GM12874 (cell line): ENCODE measurements at regions not wholly inside any gene's neighbourhood (a gene's known extent, or its start where the extent isn't known, plus 50 kb on each side); places are given as distances from the start of the nearest gene placed in this dataset.

Experiments
- TF ChIP-seq, protein P1 (sequence below): IDR thresholded peaks from 2 replicates; pipeline ENCODE4 v1.5.1; 2011; ENCODE audit warnings: low read depth, mild to moderate bottlenecking, control low read depth, low read length, moderate library complexity; ENCODE audit not compliant: insufficient read depth

DNA sequence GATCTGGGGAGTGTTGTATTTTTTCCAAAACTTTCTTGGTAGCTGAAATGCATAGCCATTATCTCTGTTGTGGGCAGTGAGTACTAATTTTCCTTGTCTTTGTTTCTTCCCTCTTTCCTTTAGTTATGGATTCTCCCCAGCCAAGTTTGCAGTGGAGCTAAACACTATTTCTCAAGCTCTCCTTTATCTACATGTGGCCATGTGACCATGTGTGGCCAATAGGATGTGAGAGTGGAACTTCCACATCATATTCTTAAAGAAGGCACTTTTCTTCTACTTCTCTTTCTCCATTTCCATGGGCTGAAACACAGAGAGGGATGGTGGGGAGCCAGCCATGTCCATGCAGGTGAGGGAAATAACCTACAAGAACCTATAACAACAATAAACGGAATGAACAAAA lies 230.8 kb downstream of the CTH start:
- TF ChIP-seq, protein P1, sequence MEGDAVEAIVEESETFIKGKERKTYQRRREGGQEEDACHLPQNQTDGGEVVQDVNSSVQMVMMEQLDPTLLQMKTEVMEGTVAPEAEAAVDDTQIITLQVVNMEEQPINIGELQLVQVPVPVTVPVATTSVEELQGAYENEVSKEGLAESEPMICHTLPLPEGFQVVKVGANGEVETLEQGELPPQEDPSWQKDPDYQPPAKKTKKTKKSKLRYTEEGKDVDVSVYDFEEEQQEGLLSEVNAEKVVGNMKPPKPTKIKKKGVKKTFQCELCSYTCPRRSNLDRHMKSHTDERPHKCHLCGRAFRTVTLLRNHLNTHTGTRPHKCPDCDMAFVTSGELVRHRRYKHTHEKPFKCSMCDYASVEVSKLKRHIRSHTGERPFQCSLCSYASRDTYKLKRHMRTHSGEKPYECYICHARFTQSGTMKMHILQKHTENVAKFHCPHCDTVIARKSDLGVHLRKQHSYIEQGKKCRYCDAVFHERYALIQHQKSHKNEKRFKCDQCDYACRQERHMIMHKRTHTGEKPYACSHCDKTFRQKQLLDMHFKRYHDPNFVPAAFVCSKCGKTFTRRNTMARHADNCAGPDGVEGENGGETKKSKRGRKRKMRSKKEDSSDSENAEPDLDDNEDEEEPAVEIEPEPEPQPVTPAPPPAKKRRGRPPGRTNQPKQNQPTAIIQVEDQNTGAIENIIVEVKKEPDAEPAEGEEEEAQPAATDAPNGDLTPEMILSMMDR: no peak

- TF ChIP-seq, protein P1: no peak
These were observed 245.3 kb downstream of the CTH start for GRCh38 chr1:70656361-70656760.

DNA sequence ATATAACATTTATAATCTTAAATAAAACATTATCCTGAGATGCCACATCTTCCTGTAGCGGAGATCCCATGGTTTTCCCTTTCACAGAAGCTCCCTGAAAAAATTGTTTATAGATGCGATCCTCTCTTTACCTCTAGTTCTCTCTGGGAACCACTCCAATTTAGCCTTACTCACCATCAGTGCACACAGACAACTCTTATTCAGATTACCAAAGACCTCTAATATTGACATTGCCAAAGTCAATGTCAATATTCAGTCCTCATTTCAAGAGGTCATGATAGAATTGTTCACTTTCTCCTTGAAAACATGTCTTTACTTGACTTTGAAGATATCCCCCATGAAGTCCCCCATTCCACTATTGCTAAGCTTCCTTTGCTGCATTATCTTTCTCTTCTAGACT lies 248.8 kb downstream of the CTH start:
- TF ChIP-seq, protein P1: no peak

- TF ChIP-seq, protein P1: no peak
These were observed 255.5 kb downstream of the CTH start for GRCh38 chr1:70666381-70667140.

DNA sequence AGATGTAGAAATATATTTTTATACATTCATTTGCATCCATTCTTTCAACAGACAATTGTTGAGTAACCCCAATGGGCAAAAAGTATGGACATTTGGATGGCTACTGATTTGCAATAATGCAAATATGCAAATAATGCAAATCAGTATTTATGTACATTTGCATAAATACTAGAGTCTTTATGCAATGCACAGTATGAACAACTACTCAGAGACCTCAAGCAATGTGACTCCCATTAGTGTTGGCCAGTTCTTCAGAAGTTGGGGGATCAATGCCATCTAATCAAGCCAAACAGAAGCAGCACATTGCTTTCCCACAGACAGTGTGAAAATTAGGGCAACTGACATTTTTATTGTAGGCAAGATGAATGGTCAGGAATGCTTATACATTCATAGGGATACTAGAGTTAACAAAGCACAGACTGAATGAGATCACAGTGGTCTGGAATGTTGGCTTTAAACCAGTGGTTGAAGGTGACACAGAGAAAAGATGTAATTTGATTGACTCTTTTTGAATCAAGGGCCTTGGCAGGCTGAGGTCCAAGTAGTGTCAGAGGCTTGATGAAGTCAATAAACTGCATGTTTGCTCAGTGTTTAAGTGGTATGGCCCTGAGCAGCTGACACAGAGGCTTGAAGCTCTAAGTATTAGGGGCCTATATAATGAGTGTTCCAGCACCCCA lies 256.6 kb downstream of the CTH start:
- TF ChIP-seq, protein P1: no peak

DNA sequence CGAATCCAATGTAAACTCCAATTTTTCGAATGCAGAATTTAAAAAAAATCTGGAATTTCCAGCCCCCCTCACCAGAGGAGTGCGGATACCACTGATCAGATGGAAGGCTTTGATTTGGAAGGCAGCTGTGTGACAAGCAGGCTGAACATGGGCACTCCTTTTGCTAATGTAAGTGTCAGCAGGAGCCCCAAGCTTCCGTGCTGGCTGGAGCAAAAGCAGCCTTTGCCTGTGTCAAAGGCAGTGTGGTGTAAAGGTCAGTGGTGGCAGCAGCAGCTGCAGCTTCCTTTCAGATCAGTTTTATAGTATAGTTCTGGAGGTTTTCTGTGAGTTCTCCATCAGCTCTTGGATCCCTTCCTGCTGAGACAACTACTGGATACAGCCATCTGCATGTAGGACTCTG lies 259.9 kb downstream of the CTH start:
- TF ChIP-seq, protein P1: no peak

DNA sequence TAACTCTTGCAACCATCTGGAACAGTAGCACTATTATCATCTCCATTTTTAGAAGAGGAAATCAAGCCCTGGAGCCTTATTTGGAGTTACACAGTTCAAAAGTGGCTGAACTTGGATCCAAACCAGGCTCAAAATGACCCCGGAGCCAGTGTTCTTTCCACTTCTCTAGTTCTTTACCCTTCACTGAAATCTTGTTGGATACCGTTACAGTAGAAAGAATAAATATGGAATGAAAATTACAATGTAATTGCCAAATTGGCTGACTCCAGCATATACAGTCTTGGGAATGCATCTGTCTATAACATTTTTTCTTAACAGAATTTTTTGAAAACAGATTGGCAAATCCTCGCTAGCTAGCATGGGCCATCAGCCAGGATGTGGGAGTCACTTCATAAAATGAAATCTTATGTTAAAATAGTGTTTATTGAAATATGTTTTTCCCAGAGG lies 261.4 kb downstream of the CTH start:
- TF ChIP-seq, protein P1: no peak
